Fibroblast of lung (primary cell): ENCODE measurements at regions not wholly inside any gene's neighbourhood (a gene's known extent, or its start where the extent isn't known, plus 50 kb on each side); places are given as distances from the start of the nearest gene placed in this dataset.

ENCODE experiments used
- DNase-seq, 2 donors: peaks; one replicate each; pipeline versions ENCODE4 v3.0.0 to v3.0.0-alpha.2; 2010; ENCODE audit warnings: low read depth in 2 of 2
- H2AFZ ChIP-seq: 2 replicates; pipeline ENCODE4 v1.5.1; 2012; ENCODE audit warnings: low read length, control low read depth, inconsistent platforms
- H3K27ac ChIP-seq: 2 replicates; pipeline ENCODE4 v1.5.1; 2011; ENCODE audit warnings: low read length, control low read depth; ENCODE audit not compliant: insufficient read depth
- H3K27me3 ChIP-seq: 2 replicates; pipeline ENCODE4 v1.5.1; 2011; ENCODE audit warnings: mild to moderate bottlenecking, low read length; ENCODE audit not compliant: control insufficient read depth, insufficient read depth
- H3K36me3 ChIP-seq: 2 replicates; pipeline ENCODE4 v1.5.1; 2011; ENCODE audit warnings: low read length; ENCODE audit not compliant: control insufficient read depth, insufficient read depth
- H3K4me1 ChIP-seq: 2 replicates; pipeline ENCODE4 v1.5.1; 2011; ENCODE audit warnings: low read length; ENCODE audit not compliant: control insufficient read depth, insufficient read depth; ENCODE audit errors: extremely low read depth
- H3K4me2 ChIP-seq: 2 replicates; pipeline ENCODE4 v1.5.1; 2011; ENCODE audit warnings: low read length, control low read depth; ENCODE audit not compliant: insufficient read depth; ENCODE audit errors: extremely low read depth
- H3K4me3 ChIP-seq, 4 experiments: fragments of 200-600 bp in 1 of 4; sonication (generic) in 1 of 4; replicated peaks in 1 of 4; 2 replicates each; pipeline ENCODE4 v1.5.1; 2011 to 2016; ENCODE audit warnings: low read length in 4 of 4, low read depth in 3 of 4, mild to moderate bottlenecking in 3 of 4, control low read depth in 2 of 4, inconsistent platforms in 1 of 4, mixed read lengths in 1 of 4; ENCODE audit not compliant: insufficient read depth in 1 of 4; ENCODE audit errors: control extremely low read depth in 1 of 4
- H3K79me2 ChIP-seq: 2 replicates; pipeline ENCODE4 v1.5.1; 2012; ENCODE audit warnings: mild to moderate bottlenecking, low read length, inconsistent platforms; ENCODE audit not compliant: control insufficient read depth, insufficient read depth
- H3K9ac ChIP-seq: 2 replicates; pipeline ENCODE4 v1.5.1; 2011; ENCODE audit warnings: mild to moderate bottlenecking, low read length, control low read depth; ENCODE audit not compliant: insufficient read depth
- H3K9me3 ChIP-seq: 2 replicates; pipeline ENCODE4 v1.5.1; 2012; ENCODE audit warnings: low read depth, low read length; ENCODE audit not compliant: control insufficient read depth, insufficient read depth
- H4K20me1 ChIP-seq: 2 replicates; pipeline ENCODE4 v1.5.1; 2011; ENCODE audit warnings: low read length; ENCODE audit not compliant: control insufficient read depth, insufficient read depth; ENCODE audit errors: extremely low read depth
- EZH2 ChIP-seq: IDR thresholded peaks from 2 replicates; pipeline ENCODE4 v1.5.1; 2012; ENCODE audit warnings: low read length, control low read depth, mild to moderate bottlenecking; ENCODE audit errors: missing control alignments
- TF ChIP-seq, protein P1 (sequence below), 2 donors: IDR thresholded peaks in 1 of 2; conservative IDR thresholded peaks in 1 of 2; 1 replicate in 1 of 2; 2 replicates in 1 of 2; pipeline ENCODE4 v1.5.1; 2011 to 2012; ENCODE audit warnings: low read length in 2 of 2, control low read depth in 1 of 2, inconsistent platforms in 1 of 2, low read depth in 1 of 2, mild to moderate bottlenecking in 1 of 2

DNA sequence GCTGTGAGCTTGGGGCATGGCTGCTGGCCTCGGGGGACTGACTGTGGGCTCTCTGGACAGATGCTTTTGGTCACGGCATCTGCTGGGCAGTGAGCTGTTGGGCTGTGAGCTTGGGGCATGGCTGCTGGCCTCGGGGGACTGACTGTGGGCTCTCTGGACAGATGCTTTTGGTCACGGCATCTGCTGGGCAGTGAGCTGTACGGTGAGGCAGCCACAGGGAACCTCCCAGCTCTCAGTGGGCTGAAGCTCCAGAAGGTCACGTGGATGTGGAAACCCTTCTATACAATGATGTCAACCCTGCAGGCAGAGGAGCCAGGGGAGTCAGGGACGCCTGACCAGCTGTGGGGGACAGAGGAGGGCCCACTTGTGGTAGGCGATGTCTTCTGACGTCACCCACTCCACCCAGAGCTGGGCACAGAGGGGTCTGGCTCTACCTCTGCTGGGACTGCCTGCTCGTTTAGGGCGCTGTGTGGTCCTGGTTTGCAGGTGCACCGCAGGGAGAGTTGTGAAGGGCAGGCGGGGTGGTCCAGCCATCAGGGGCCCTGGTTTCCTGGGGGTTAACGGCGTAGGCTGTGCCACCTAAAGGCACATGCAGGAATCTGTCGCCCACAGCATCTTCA lies 1331.3 kb downstream of the BRD1 start:
- no peak overlapping the region for H2AFZ ChIP-seq
- no peak overlapping the region for H3K4me3 ChIP-seq
- H3K9ac ChIP-seq, result no peak overlapping the region
- no peaks in the 10 kb centered on the region for H3K9me3 ChIP-seq
- no peaks in the 10 kb centered on the region for H3K4me1 ChIP-seq
- no peak for DNase-seq
- no peak overlapping the region for H3K27ac ChIP-seq
- TF ChIP-seq, protein P1, sequence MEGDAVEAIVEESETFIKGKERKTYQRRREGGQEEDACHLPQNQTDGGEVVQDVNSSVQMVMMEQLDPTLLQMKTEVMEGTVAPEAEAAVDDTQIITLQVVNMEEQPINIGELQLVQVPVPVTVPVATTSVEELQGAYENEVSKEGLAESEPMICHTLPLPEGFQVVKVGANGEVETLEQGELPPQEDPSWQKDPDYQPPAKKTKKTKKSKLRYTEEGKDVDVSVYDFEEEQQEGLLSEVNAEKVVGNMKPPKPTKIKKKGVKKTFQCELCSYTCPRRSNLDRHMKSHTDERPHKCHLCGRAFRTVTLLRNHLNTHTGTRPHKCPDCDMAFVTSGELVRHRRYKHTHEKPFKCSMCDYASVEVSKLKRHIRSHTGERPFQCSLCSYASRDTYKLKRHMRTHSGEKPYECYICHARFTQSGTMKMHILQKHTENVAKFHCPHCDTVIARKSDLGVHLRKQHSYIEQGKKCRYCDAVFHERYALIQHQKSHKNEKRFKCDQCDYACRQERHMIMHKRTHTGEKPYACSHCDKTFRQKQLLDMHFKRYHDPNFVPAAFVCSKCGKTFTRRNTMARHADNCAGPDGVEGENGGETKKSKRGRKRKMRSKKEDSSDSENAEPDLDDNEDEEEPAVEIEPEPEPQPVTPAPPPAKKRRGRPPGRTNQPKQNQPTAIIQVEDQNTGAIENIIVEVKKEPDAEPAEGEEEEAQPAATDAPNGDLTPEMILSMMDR (conservative IDR thresholded peaks at IDR 0.05 in 1 of 2, IDR thresholded peaks at IDR 0.05 in 1 of 2; ENCODE audit: low read depth in 1 of 2, low read length in 2 of 2), result no peak
- no peak for TF ChIP-seq EZH2
- no peaks in the 10 kb centered on the region for H3K36me3 ChIP-seq
- H3K79me2 ChIP-seq, result no peaks in the 10 kb centered on the region
- H4K20me1 ChIP-seq, result no peaks in the 10 kb centered on the region
- no peak overlapping the region for H3K4me2 ChIP-seq
- peaks cover 2% of the 10 kb centered on the region for H3K27me3 ChIP-seq

DNA sequence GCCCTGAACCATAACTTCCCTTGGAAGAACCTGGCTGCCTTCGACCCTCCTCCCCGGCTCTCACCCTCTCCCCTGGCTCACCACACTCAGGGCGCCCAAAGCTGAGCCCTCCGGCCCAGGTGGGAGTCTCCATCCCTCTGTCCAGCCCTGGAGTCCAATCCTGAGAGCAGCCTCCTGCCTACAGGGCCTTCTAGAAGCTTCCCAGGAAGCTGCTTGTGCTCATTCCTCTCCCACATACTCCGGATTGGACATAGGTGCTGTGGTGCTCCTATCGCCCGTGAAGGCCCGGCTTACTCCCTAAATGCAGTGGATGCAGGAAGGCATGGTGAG lies 1332.0 kb downstream of the BRD1 start:
- no peak for DNase-seq
- Histone ChIP-seq H3K79me2 (no peaks in the 10 kb centered on the region), H3K9me3 (no peaks in the 10 kb centered on the region), H2AFZ (no peak overlapping the region), H3K9ac (no peak overlapping the region), H3K4me3 (no peak overlapping the region), H3K27ac (no peak overlapping the region), H4K20me1 (no peaks in the 10 kb centered on the region), H3K4me2 (no peak overlapping the region), H3K4me1 (no peaks in the 10 kb centered on the region), H3K36me3 (no peaks in the 10 kb centered on the region), H3K27me3 (peaks cover 5% of the 10 kb centered on the region)
- TF ChIP-seq EZH2, result no peak
- TF ChIP-seq, protein P1 (conservative IDR thresholded peaks at IDR 0.05 in 1 of 2, IDR thresholded peaks at IDR 0.05 in 1 of 2; ENCODE audit: low read depth in 1 of 2, low read length in 2 of 2), result no peak

DNA sequence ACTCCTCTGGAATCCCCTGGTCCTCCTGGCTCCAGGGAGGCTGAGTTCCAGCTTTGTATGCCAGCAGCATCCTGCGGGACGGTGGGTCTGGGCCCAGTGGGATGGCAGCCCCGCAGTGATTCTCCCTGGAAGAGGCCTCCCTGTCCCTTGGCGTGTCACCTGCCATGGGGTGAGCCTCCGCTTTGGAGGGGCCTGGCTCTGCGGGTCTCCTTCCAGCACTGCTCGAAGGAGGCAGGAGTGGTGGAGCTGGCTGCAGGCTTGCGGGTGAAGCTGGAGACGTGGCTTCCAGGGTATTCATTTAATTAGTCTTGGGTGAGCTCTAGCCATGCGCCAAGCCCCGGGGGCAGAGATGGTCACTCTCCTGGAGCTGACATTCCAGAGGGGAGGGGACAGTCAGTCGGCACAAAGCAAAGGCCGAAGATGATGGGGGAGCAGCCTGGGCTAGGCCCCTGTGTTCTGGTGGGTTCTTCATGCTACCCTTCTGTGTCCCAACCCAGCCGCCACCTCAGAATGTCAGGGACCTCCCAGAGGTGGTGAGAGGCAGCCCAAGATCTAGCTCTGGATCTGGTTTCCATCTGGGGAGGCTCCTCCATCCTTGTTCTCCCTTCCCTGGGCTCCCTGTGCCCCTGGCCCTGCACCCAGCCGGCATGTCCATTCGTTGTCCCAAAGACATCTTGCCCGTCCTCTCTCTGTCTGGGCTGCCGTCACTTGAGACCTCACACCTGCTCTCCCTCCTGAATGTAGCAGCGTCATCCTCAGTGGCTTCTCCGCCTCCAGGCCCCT lies 1332.5 kb downstream of the BRD1 start:
- H3K79me2 ChIP-seq, result no peaks in the 10 kb centered on the region
- no peak overlapping the region for H3K4me2 ChIP-seq

More for the DNA sequence above, 1332.5 kb downstream of the BRD1 start:
- H3K9ac ChIP-seq, result no peak overlapping the region
- no peak for DNase-seq
- H3K27me3 ChIP-seq, result peaks cover 8% of the 10 kb centered on the region
- H2AFZ ChIP-seq, result no peak overlapping the region
- no peaks in the 10 kb centered on the region for H3K9me3 ChIP-seq
- no peak overlapping the region for H3K4me3 ChIP-seq
- H3K4me1 ChIP-seq, result no peaks in the 10 kb centered on the region
- no peaks in the 10 kb centered on the region for H3K36me3 ChIP-seq
- no peaks in the 10 kb centered on the region for H4K20me1 ChIP-seq
- H3K27ac ChIP-seq, result no peak overlapping the region
- TF ChIP-seq, protein P1 (conservative IDR thresholded peaks at IDR 0.05 in 1 of 2, IDR thresholded peaks at IDR 0.05 in 1 of 2; ENCODE audit: low read depth in 1 of 2, low read length in 2 of 2), result no peak
- no peak for TF ChIP-seq EZH2
